IMR-90 (cell line): ENCODE measurements at regions not wholly inside any gene's neighbourhood (a gene's known extent, or its start where the extent isn't known, plus 50 kb on each side); places are given as distances from the start of the nearest gene placed in this dataset.

ENCODE experiments used
- ATAC-seq: fragments of 200-7000 bp; cut with Tn5 transposase; 2 replicates; pipeline ENCODE4 v1.9.1; 2020; ENCODE audit warnings: low read depth, mild to moderate bottlenecking, moderate library complexity
- BruUV-seq: library from RNA; stranded (reverse); fragments of 400-500 nt; replicated peaks from 2 replicates; lab custom pipeline; 2021; lab: Mats Ljungman, UMichigan
- CTCF ChIA-PET: fragments of 300-600 bp; formaldehyde crosslinking; extraction: SDS; loops from one replicate; lab custom pipeline; 2021; ENCODE audit warnings: antibody characterized with exemption; lab: Yijun Ruan, JAX
- POLR2A ChIA-PET: fragments of 300-600 bp; sonication (Branson Sonifier 250); formaldehyde crosslinking; loops from one replicate; lab custom pipeline; 2022; ENCODE audit warnings: antibody characterized with exemption; ENCODE audit not compliant: unreplicated experiment; lab: Charles Lee
- DNase-seq: peaks from one replicate; pipeline ENCODE4 v3.0.0; 2013
- H2AFZ ChIP-seq: replicated peaks from 2 replicates; pipeline ENCODE3; 2013; ENCODE audit warnings: low read length, mild to moderate bottlenecking; ENCODE audit not compliant: poor library complexity
- H2AK5ac ChIP-seq: 2 replicates; pipeline ENCODE4 v1.6.1; 2013; ENCODE audit warnings: low read depth, low read length, inconsistent platforms
- H2AK9ac ChIP-seq: replicated peaks from 2 replicates; pipeline ENCODE3; 2013; ENCODE audit warnings: mild to moderate bottlenecking, low read depth, low read length, moderate library complexity; ENCODE audit not compliant: poor library complexity
- H2BK120ac ChIP-seq: 2 replicates; pipeline ENCODE4 v1.6.1; 2013; ENCODE audit warnings: low read depth, low read length, inconsistent platforms
- H2BK15ac ChIP-seq: 3 replicates; pipeline ENCODE4 v1.6.1; 2013; ENCODE audit warnings: low read depth, low read length, inconsistent platforms
- H2BK20ac ChIP-seq: 2 replicates; pipeline ENCODE4 v1.6.1; 2013; ENCODE audit warnings: low read depth, mild to moderate bottlenecking, inconsistent platforms, low read length, moderate library complexity
- H2BK5ac ChIP-seq: 2 replicates; pipeline ENCODE4 v1.6.1; 2013; ENCODE audit warnings: mild to moderate bottlenecking, low read depth, low read length, inconsistent platforms; ENCODE audit not compliant: poor library complexity, severe bottlenecking
- H3K14ac ChIP-seq: replicated peaks from 2 replicates; pipeline ENCODE4 v1.6.1; 2013; ENCODE audit warnings: low read depth, low read length, inconsistent platforms
- H3K18ac ChIP-seq: 2 replicates; pipeline ENCODE4 v1.6.1; 2013; ENCODE audit warnings: low read depth, low read length, control low read depth
- H3K23ac ChIP-seq: 2 replicates; pipeline ENCODE4 v1.6.1; 2013; ENCODE audit warnings: low read depth, low read length, inconsistent platforms
- H3K27ac ChIP-seq: 2 replicates; pipeline ENCODE4 v1.5.1; 2013; ENCODE audit warnings: mild to moderate bottlenecking, control low read depth, low read length; ENCODE audit not compliant: insufficient read depth
- H3K27me3 ChIP-seq: 2 replicates; pipeline ENCODE4 v1.6.1; 2013; ENCODE audit warnings: low read length; ENCODE audit not compliant: control insufficient read depth, insufficient read depth
- H3K36me3 ChIP-seq: 2 replicates; pipeline ENCODE4 v1.6.1; 2013; ENCODE audit warnings: low read length, mixed read lengths; ENCODE audit not compliant: control insufficient read depth, insufficient read depth
- H3K4ac ChIP-seq: 2 replicates; pipeline ENCODE4 v1.6.1; 2013; ENCODE audit warnings: low read depth, low read length, inconsistent platforms
- H3K4me1 ChIP-seq: 2 replicates; pipeline ENCODE4 v1.6.1; 2013; ENCODE audit warnings: low read length, mixed read lengths; ENCODE audit not compliant: control insufficient read depth, insufficient read depth
- H3K4me2 ChIP-seq: 2 replicates; pipeline ENCODE4 v1.6.1; 2013; ENCODE audit warnings: low read depth, mild to moderate bottlenecking, control low read depth, low read length, moderate library complexity
- H3K4me3 ChIP-seq: 2 replicates; pipeline ENCODE4 v1.5.1; 2013; ENCODE audit warnings: low read depth, mild to moderate bottlenecking, control low read depth, low read length, moderate library complexity; ENCODE audit not compliant: insufficient read depth
- H3K56ac ChIP-seq: 2 replicates; pipeline ENCODE4 v1.6.1; 2013; ENCODE audit warnings: low read length, inconsistent platforms; ENCODE audit not compliant: insufficient read depth; ENCODE audit errors: extremely low read depth
- H3K79me1 ChIP-seq, 2 experiments: 2 replicates each; pipeline ENCODE4 v1.6.1; 2013; ENCODE audit warnings: low read length in 2 of 2, inconsistent platforms in 1 of 2, low read depth in 1 of 2
- H3K9ac ChIP-seq: 2 replicates; pipeline ENCODE4 v1.6.1; 2013; ENCODE audit warnings: low read depth, low read length, control low read depth
- H3K9me1 ChIP-seq: 2 replicates; pipeline ENCODE4 v1.6.1; 2013; ENCODE audit warnings: low read length, inconsistent platforms; ENCODE audit not compliant: insufficient read depth
- H3K9me3 ChIP-seq: 2 replicates; pipeline ENCODE4 v1.6.1; 2013; ENCODE audit warnings: low read length; ENCODE audit not compliant: control insufficient read depth, insufficient read depth
- H4K20me1 ChIP-seq: 2 replicates; pipeline ENCODE4 v1.6.1; 2013; ENCODE audit warnings: low read length, inconsistent platforms; ENCODE audit not compliant: insufficient read depth
- H4K5ac ChIP-seq: 2 replicates; pipeline ENCODE4 v1.6.1; 2013; ENCODE audit warnings: mild to moderate bottlenecking, low read depth, low read length, control low read depth
- H4K8ac ChIP-seq, 2 experiments: 2 replicates each; pipeline ENCODE4 v1.6.1; 2013; ENCODE audit warnings: low read depth in 2 of 2, low read length in 2 of 2, control low read depth in 1 of 2, inconsistent platforms in 1 of 2
- H4K91ac ChIP-seq: 2 replicates; pipeline ENCODE4 v1.6.1; 2013; ENCODE audit warnings: low read depth, low read length, inconsistent platforms; ENCODE audit not compliant: insufficient read depth
- ELK1 ChIP-seq: fragments of 150-350 bp; IDR thresholded peaks from 2 replicates; pipeline ENCODE4 v1.6.1; 2016; ENCODE audit warnings: low read depth, mild to moderate bottlenecking, low read length, moderate library complexity, borderline replicate concordance
- WGBS, 2 experiments: methylation state at CpG; one replicate each; pipeline versions ENCODE4 v1.1.5 to v1.1.7; 2013; ENCODE audit warnings: missing lambda C conversion rate in 2 of 2; ENCODE audit not compliant: insufficient read length in 1 of 2; ENCODE audit errors: extremely low coverage in 2 of 2; 5-methylcytosine and 5-hydroxymethylcytosine counted together
- dilution Hi-C: fragments of 300-500 bp; cut with HindIII; formaldehyde crosslinking; loops from one replicate; pipeline ENCODE4 v1.14.3; 2018; ENCODE audit warnings: low sequenced_read_pairs; ENCODE audit not compliant: unreplicated experiment
- in situ Hi-C: fragments of 300-500 bp; cut with MboI; formaldehyde crosslinking; loops from 3 replicates; pipeline ENCODE4 v1.14.3; 2019; ENCODE audit warnings: low sequenced_read_pairs, inconsistent platforms, mixed read lengths
- intact Hi-C: fragments of 100-400 bp; cut with micrococcal nuclease; formaldehyde crosslinking; loops from 2 replicates; pipeline ENCODE4 v1.10.0; 2022

GRCh38 chr21:33136847-33137502 is 67.0 kb downstream of the OLIG1 start:
- ChIA-PET POLR2A (no interaction called here), CTCF (interaction anchor here (1.1 kb wide), 1 partner anchor 10 kb away, joined by 3 read pairs; no protein-coding TSS in a partner anchor)
- no peak overlapping the region for H2BK5ac ChIP-seq
- no peak overlapping the region for H3K4me2 ChIP-seq
- WGBS, 2 experiments = no CpG with 5 or more reads among the region's 7 CpGs
- H4K5ac ChIP-seq = no peak overlapping the region
- H3K27ac ChIP-seq = no peak overlapping the region
- H2BK20ac ChIP-seq = no peak overlapping the region
- H4K20me1 ChIP-seq = no peaks in the 10 kb centered on the region
- H3K23ac ChIP-seq = no peak overlapping the region
- no peak overlapping the region for H2AK9ac ChIP-seq
- H3K9me1 ChIP-seq = no peaks in the 10 kb centered on the region; the same call in 1 of the 2 replicates
- H3K9me3 ChIP-seq = no peaks in the 10 kb centered on the region
- no TSS peak for BruUV-seq
- H2BK15ac ChIP-seq = no peak overlapping the region
- H3K4me1 ChIP-seq = no peaks in the 10 kb centered on the region
- H3K14ac ChIP-seq = no peak overlapping the region
- H4K91ac ChIP-seq = no peak overlapping the region
- TF ChIP-seq ELK1 = no peak
- no peak overlapping the region for H3K4ac ChIP-seq
- no peak overlapping the region for H2AFZ ChIP-seq
- in situ Hi-C loops (no loop called here), intact Hi-C loops (no loop called here), dilution Hi-C loops (no loop called here)
- no peak overlapping the region for H2BK120ac ChIP-seq
- no peak overlapping the region for H2AK5ac ChIP-seq
- no peak overlapping the region for H3K4me3 ChIP-seq
- H4K8ac ChIP-seq = no peak overlapping the region
- H3K56ac ChIP-seq = no peak overlapping the region
- peaks cover 42% of the 10 kb centered on the region for H3K27me3 ChIP-seq
- ATAC-seq = no peak
- no peaks in the 10 kb centered on the region for H3K36me3 ChIP-seq
- H3K9ac ChIP-seq = no peak overlapping the region
- no peaks in the 10 kb centered on the region for H3K79me1 ChIP-seq
- no peak overlapping the region for H3K18ac ChIP-seq
- no peak for DNase-seq
